ENCODE measurements at regions not wholly inside any gene's neighbourhood (a gene's known extent, or its start where the extent isn't known, plus 50 kb on each side); places are given as distances from the start of the nearest gene placed in this dataset.

DNA sequence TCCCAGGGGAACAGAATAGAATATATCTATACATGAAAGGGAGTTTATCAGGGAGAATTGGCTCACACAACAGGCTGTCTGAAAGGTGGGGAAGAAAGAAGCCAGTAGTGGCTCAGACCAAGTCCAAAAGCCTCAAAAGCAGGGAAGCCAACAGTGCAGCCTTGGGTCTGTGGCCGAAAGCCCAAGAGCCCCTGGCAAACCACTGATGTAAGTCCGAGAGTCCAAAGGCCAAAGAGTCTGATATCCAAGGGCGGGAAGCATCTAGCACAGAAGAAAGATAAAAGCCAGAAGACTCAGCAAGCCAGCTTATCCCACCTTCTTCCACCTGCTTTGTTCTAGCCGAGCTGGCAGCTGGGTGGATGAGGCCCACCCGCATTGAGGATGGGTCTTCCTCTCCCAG is 172.5 kb downstream of the CCDC71L start:
- no peak overlapping the region for H3K27ac ChIP-seq (ENCODE audit: low read depth, low read length)
- no peak for TF ChIP-seq CTCF (IDR thresholded peaks at IDR 0.05; ENCODE audit: low read depth, low read length)
- H3K27me3 ChIP-seq (ENCODE audit: control insufficient read depth, insufficient read depth, low read length) = no peaks in the 10 kb centered on the region
- H3K4me3 ChIP-seq (ENCODE audit: low read depth, low read length) = no peak overlapping the region
- POLR2A ChIA-PET = no interaction called here
- no peak for DNase-seq (ENCODE audit: low read depth, low spot score)
- CTCF ChIA-PET = interaction anchor here (1.0 kb wide), 2 partner anchors 26 to 311 kb away, joined by 3 to 5 read pairs; no protein-coding TSS in a partner anchor
- peaks cover 5% of the 10 kb centered on the region; the same call in 1 of the 2 replicates for H3K9me3 ChIP-seq (ENCODE audit: control insufficient read depth, insufficient read depth, low read length)

- CTCF ChIA-PET = interaction anchor here (1.0 kb wide), 1 partner anchor 311 kb away, joined by 5 read pairs; no protein-coding TSS in a partner anchor
- TF ChIP-seq CTCF (IDR thresholded peaks at IDR 0.05; ENCODE audit: low read depth, low read length) = no peak
Observed at GRCh38 chr7:106487892-106488291, 173.1 kb downstream of the CCDC71L start.

GRCh38 chr7:106486331-106486730 is 174.6 kb downstream of the CCDC71L start:
- no peaks in the 10 kb centered on the region for H3K27me3 ChIP-seq (ENCODE audit: control insufficient read depth, insufficient read depth, low read length)
- H3K27ac ChIP-seq (ENCODE audit: low read depth, low read length) = no peak overlapping the region
- TF ChIP-seq CTCF (IDR thresholded peaks at IDR 0.05; ENCODE audit: low read depth, low read length) = no peak
- no peak overlapping the region for H3K4me3 ChIP-seq (ENCODE audit: low read depth, low read length)
- POLR2A ChIA-PET = interaction anchor here (0.6 kb wide), 1 partner anchor 205 kb away, joined by 3 read pairs; no protein-coding TSS in a partner anchor
- CTCF ChIA-PET = interaction anchor here (1.9 kb wide), 1 partner anchor 56 kb away, joined by 5 read pairs; no protein-coding TSS in a partner anchor
- no peak for DNase-seq (ENCODE audit: low read depth, low spot score)
- peaks cover 5% of the 10 kb centered on the region; the same call in 1 of the 2 replicates for H3K9me3 ChIP-seq (ENCODE audit: control insufficient read depth, insufficient read depth, low read length)

More at GRCh38 chr7:106487892-106488291, 173.1 kb downstream of the CCDC71L start:
- POLR2A ChIA-PET = no interaction called here
- H3K9me3 ChIP-seq (ENCODE audit: control insufficient read depth, insufficient read depth, low read length) = peaks cover 5% of the 10 kb centered on the region; the same call in 1 of the 2 replicates
- H3K27me3 ChIP-seq (ENCODE audit: control insufficient read depth, insufficient read depth, low read length) = no peaks in the 10 kb centered on the region
- no peak for DNase-seq (ENCODE audit: low read depth, low spot score)
- no peak overlapping the region for H3K4me3 ChIP-seq (ENCODE audit: low read depth, low read length)
- no peak overlapping the region for H3K27ac ChIP-seq (ENCODE audit: low read depth, low read length)

DNA sequence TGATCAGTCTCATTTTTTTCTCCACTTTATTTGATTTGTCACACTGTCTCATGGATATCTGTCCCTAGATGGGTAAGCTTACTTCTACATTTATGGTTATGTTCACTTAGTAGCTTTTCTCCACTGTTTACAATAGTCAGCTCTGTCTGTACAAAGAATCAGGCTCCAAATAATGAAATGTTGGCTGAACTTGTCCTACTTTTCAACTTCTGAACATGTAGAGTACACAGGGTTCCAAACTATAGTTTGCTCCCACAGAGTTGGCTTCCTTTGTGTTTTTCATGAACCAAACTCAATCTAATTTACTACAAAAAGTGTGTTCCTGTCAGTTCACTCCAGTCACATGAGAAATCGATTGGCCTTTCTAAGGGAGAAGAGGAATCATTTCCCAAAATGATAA is 175.0 kb downstream of the CCDC71L start:
- no peak for DNase-seq (ENCODE audit: low read depth, low spot score)
- CTCF ChIA-PET = interaction anchor here (1.0 to 1.9 kb wide), 2 partner anchors 57 to 309 kb away, joined by 4 to 5 read pairs; no protein-coding TSS in a partner anchor
- Histone ChIP-seq H3K27me3 (ENCODE audit: control insufficient read depth, insufficient read depth, low read length) (no peaks in the 10 kb centered on the region), H3K9me3 (ENCODE audit: control insufficient read depth, insufficient read depth, low read length) (peaks cover 5% of the 10 kb centered on the region; the same call in 1 of the 2 replicates), H3K4me3 (ENCODE audit: low read depth, low read length) (no peak overlapping the region), H3K27ac (ENCODE audit: low read depth, low read length) (no peak overlapping the region)
- POLR2A ChIA-PET = interaction anchor here (0.6 to 1.2 kb wide), 2 partner anchors 24 to 205 kb away, joined by 3 read pairs; no protein-coding TSS in a partner anchor
- TF ChIP-seq CTCF (IDR thresholded peaks at IDR 0.05; ENCODE audit: low read depth, low read length) = no peak

GRCh38 chr7:106485031-106485551 is 175.9 kb downstream of the CCDC71L start:
- no peak overlapping the region for H3K4me3 ChIP-seq (ENCODE audit: low read depth, low read length)
- peak; percentile 42 for DNase-seq (ENCODE audit: low read depth, low spot score)
- ChIA-PET CTCF (interaction anchor here (1.0 to 1.9 kb wide), 5 partner anchors 23 to 308 kb away, joined by 3 to 5 read pairs (median 4); no protein-coding TSS in a partner anchor), POLR2A (interaction anchor here (0.6 to 1.2 kb wide), 3 partner anchors 23 to 300 kb away, joined by 3 to 5 read pairs (median 4); no protein-coding TSS in a partner anchor)
- H3K9me3 ChIP-seq (ENCODE audit: control insufficient read depth, insufficient read depth, low read length) = peaks cover 3% of the 10 kb centered on the region; the same call in 1 of the 2 replicates
- peak overlapping the region; percentile 71 for H3K27ac ChIP-seq (ENCODE audit: low read depth, low read length)
- TF ChIP-seq CTCF (IDR thresholded peaks at IDR 0.05; ENCODE audit: low read depth, low read length) = no peak
- no peaks in the 10 kb centered on the region for H3K27me3 ChIP-seq (ENCODE audit: control insufficient read depth, insufficient read depth, low read length)

Data from AG04450 (cell line).